Epithelial cell of proximal tubule (primary cell): ENCODE measurements at regions not wholly inside any gene's neighbourhood (a gene's known extent, or its start where the extent isn't known, plus 50 kb on each side); places are given as distances from the start of the nearest gene placed in this dataset.

Experiments used
- DNase-seq: peaks from one replicate; pipeline ENCODE4 v3.0.0-alpha.2; 2011; ENCODE audit warnings: low read depth
- H3K4me3 ChIP-seq: 2 replicates; pipeline ENCODE4 v1.5.1; 2011; ENCODE audit warnings: low read depth, mild to moderate bottlenecking, low read length
- CTCF ChIP-seq: conservative IDR thresholded peaks from 2 replicates; pipeline ENCODE4 v1.5.1; 2012; ENCODE audit warnings: low read depth, mild to moderate bottlenecking, low read length

- TF ChIP-seq CTCF = no peak
- H3K4me3 ChIP-seq = no peak overlapping the region
- DNase-seq = no peak
These were observed 123.7 kb downstream of the UBE2U start for GRCh38 chr1:64327119-64327518.

GRCh38 chr1:64328193-64328592, 124.8 kb downstream of the UBE2U start:
- no peak overlapping the region for H3K4me3 ChIP-seq
- no peak for TF ChIP-seq CTCF
- no peak for DNase-seq

- no peak for DNase-seq
- no peak for TF ChIP-seq CTCF
- no peak overlapping the region for H3K4me3 ChIP-seq
These were observed 127.4 kb downstream of the UBE2U start for GRCh38 chr1:64330839-64331238.

- DNase-seq = no peak
- no peak overlapping the region for H3K4me3 ChIP-seq
- no peak for TF ChIP-seq CTCF
These were observed 132.2 kb downstream of the UBE2U start for GRCh38 chr1:64335636-64336035.

GRCh38 chr1:64337475-64337874, 132.5 kb upstream of the CACHD1 start:
- DNase-seq = no peak
- no peak overlapping the region for H3K4me3 ChIP-seq
- TF ChIP-seq CTCF = no peak

GRCh38 chr1:64337926-64338325, 132.0 kb upstream of the CACHD1 start:
- H3K4me3 ChIP-seq = no peak overlapping the region
- DNase-seq = no peak
- no peak for TF ChIP-seq CTCF

GRCh38 chr1:64340361-64340760, 129.6 kb upstream of the CACHD1 start:
- TF ChIP-seq CTCF = no peak

More at GRCh38 chr1:64340361-64340760, 129.6 kb upstream of the CACHD1 start:
- no peak for DNase-seq
- H3K4me3 ChIP-seq = no peak overlapping the region
